GM19324 (cell line): ENCODE measurements at regions not wholly inside any gene's neighbourhood (a gene's known extent, or its start where the extent isn't known, plus 50 kb on each side); places are given as distances from the start of the nearest gene placed in this dataset.

Experiments used
- ATAC-seq: cut with Tn5 transposase; IDR thresholded peaks from one replicate; pipeline ENCODE4 v1.9.1; 2021; ENCODE audit warnings: mild to moderate bottlenecking, moderate library complexity; ENCODE audit not compliant: unreplicated experiment, low FRiP score

DNA sequence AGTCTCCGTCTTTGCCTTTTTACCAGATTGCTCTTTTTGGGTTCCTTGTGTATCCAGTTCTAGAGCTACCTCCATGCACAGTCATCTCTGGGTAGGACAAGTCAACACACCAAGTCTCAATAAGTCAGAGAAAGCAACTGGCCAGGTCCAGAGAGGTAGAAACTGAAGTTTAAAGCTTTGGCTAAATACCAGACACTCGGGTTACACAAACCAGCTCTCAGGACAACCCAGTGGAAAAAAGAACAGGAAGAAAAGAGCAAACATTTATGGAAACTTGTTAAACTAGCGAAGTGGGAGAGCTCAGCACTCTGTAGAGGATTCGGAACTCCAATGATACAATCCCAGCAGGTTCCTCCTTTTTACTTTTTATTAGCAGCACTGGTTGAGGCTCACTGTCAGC, 291.0 kb upstream of the CPEB2 start:
- ATAC-seq = no peak

DNA sequence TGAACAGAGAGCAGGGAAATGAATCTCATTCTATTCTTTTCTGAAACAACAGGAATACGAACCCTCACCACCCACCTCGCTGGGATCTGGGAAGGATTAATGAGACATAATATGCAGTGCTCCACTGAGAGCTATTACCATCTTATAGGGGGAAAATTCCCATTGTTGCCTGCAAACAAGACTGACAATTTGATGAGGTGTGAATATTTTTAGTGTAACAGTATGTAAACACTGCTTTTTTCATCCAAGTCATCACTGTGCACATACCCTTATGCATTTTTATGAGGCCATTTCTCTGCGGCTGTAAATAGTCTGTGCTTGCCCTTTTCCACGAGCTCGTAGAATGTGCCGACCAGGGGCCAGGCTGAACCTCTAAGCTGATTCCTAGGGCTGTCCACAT, 285.6 kb upstream of the CPEB2 start:
- no peak for ATAC-seq

DNA sequence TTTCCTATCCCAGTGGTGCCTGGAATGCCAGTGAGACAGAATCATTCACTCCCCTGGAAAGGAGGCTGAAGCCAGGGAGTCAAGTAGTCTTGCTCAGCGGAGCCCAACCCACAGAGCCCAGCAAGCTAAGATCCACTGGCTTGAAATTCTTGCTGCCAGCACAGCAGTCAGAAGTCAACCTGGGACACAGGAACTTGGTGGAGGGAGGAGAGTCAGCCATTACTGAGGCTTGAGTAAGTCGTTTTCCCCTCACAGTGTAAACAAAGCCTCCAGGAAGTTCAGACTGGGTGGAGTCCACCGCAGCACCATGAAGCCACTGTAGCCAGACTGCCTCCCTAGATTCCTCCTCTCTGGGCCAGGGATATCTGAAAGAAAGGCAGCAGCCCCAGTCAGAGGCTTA, 283.2 kb upstream of the CPEB2 start:
- no peak for ATAC-seq

DNA sequence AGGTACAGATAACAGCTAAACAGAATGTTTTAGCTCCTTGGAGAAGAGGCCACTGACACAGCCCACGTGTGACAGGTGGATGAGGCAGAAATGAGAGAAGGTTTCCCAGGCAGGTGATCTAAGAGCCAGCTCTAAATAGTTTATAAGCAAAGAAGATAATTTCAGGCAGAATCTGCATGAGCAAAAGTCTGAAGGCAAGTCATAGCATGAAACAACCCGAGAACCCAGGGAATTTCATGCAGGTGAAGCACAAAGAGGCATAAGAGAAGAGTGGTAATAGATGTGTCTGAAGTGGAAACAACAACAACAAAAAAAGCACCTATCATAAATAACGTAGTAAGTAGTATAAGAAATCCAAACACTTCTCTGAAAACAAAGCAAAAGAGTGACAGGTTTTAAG, 275.8 kb upstream of the CPEB2 start:
- no peak for ATAC-seq

DNA sequence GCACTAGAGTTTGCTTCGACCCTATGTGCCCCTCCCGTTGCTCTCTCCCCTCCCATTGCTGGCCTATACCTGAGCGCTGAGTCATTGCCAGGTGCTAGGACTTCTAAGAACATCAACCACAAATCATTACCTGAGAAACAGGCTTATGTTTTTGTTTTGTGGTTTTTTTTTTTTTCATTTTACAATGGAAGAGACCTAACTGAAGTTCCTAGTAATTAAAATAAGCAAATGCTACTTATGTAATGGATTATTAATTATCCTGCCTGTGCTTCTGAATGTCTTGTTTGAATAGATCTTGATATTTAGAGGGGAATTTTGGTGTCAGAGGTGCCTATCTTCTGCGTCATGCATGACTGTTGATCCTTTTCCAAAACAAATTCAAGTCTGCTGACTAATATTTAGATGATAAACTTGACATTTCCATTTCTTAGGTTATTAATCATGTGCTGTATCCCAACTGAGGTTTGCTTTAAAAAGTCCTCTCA, 275.4 kb upstream of the CPEB2 start:
- ATAC-seq = no peak

DNA sequence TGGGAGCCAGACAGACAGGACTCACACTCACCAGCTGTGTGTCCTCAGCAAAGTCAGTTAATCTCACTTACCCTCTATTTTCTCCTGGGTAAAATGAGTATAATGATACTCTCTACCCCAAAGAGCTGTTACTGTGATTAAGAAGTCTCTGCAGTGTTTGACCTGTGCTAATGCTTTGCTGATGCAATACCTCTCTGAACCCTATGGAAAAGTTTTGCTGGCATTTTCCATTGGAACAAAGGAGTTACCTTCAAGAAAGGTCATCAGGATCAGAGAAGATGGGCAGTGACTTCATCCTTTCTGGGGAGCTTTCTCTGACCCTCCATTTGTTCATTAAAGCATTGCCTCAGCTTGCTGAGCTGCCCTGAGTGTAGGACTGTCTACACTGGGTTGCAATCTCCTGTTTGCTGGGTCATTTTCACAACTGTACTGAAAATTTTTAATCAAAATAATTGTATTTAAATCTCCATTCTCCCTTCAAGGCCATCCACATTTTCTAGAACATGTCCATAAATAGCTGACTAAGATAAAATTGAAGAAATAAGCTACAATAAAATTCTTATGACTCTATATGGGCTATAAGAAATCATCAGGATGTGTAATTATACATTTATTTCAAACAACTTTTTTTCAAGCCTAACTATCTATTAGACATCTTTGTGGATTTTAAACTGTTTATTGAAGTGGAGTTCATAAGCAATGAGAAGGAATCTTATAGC, 272.8 kb upstream of the CPEB2 start:
- ATAC-seq = no peak

DNA sequence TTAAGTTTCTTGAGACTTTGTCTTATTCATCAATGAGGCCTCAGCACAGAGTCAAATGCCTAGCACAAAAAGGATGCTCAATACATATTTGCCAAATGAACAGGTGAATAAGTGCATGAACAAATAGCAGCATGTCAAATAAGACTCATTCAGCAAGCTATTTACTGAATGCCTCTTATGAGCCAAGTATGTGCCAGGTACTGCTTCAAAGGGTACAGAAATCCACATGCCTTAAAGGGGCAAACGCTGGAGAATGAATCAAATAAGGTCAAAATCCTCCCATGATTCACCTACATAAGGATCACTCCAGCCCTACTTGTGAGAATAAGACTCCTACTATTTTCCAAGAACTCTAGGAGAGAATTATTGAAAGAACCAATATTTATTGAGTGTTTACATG, 260.2 kb upstream of the CPEB2 start:
- ATAC-seq = no peak

DNA sequence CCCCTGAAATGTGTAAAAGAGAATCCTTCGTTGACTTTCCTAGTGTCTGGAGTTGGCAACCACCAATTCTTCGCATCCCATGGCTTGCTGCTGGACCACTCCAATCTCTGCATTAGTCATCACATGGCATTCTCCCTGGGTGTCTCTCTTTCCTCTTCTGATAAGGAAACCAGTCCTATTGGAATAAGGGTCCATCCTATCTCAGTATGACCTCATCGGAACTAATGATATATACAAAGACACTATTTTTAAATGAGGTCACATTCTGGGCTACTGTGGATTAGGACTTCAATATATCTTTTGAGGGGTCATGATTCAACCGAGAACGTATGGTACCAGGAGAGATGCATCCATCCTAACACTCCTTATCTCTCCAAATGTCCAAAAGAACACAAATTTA, 259.1 kb upstream of the CPEB2 start:
- no peak for ATAC-seq

DNA sequence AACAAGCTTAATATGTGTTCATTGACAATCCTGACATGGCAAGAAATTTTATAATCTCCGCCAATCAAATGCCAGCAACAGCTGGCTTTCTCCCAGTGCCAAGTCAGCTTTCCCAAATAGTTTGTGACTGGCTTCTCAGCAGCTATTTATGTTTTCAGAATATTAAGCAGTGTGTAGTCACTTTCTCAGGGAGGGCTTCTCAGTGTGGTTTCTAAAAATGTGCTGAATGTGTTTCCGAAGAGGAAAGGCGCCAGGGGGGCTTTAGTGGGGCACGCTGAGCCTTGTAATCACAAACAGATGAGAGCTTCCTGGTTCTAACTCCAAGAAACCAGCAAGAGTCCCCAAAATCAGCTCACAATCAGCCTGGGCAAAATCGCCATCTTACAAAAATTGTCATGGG, 258.7 kb upstream of the CPEB2 start:
- no peak for ATAC-seq

DNA sequence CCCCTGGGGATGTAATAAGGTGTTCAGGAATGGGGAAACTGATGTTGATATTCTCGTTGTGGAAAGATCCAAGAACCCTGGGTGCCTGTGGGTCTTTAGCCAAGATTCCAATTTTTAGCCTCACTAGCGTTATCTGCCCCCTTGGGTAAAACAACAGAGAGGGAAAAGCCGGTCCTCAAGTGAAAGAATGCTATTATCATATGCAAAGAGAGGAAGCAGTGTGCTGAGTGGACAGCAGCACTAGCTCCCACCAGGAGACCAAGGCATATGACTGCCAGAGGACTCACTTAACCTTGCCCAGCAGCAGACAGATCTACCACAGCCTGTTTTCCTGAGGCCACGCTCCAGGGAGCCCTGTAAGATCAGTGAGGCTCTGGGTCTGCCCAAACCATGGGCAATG, 257.9 kb upstream of the CPEB2 start:
- ATAC-seq = no peak

DNA sequence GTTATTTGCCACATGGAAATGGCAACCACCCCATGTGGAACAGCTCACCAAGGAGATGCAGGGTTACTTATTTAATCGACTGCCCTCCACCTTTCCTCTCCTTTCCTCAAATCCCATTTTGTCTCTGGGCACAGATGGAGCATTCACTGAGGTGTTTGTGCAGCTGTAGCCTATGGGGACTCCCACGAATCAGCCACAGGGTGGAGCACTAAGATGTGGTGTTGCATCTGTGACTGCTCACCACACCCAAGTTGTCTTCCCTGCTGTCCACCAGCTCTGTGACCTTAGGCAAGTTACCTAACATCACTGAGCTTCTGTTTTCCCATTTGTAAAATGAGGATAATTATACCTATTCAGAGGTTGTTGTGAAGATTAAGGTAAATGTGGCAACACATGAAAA, 252.4 kb upstream of the CPEB2 start:
- no peak for ATAC-seq

DNA sequence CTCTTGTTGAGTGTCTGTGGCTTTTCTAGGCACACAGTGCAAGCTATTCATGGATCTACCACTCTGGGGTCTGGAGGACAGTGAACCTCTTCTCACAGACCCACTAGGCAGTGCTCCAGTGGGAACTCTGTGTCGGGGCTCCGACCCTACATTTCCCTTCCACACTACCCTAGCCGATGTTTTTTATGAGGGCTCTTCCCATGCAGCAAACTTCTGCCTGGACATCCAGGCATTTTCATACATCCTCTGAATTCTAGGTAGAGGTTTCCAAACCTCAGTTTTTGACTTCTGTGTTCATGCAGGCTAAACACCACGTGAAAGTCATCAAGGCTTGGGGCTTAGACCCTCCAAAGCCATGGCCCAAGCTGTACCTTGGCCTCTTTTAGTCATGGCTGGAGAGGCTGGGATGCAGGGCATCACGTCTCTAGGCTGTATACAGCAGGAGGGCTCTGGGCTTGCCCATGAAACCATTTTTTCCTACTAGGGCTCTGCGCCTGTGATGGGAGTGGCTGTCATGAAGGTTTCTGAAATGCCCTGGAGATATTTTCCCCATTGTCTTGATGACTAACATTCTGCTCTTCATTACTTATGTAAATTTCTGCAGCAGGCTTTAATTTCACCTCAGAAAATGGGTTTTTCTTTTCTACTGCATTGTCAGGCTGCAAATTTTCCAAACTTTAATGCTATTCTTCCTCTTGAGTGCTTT, 249.8 kb upstream of the CPEB2 start:
- no peak for ATAC-seq

DNA sequence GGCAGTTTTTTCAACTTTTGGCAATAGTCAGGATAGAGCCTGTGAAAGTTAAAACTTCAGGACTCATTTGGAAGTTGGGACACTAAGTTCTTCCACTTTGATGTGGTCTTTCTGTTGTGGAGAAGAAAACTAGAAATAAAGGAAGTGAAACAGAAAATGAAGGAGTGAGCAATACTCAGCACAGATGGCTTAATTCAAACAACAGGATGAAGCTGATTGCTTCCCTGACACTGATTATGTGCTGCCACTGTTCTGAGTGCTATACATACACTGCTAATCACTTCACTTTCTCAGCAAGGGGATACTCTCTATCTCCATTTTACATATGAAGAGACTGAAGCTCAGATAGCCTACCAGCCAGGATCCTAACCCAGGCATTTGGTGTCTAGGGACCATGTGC, 235.1 kb upstream of the CPEB2 start:
- ATAC-seq = no peak

DNA sequence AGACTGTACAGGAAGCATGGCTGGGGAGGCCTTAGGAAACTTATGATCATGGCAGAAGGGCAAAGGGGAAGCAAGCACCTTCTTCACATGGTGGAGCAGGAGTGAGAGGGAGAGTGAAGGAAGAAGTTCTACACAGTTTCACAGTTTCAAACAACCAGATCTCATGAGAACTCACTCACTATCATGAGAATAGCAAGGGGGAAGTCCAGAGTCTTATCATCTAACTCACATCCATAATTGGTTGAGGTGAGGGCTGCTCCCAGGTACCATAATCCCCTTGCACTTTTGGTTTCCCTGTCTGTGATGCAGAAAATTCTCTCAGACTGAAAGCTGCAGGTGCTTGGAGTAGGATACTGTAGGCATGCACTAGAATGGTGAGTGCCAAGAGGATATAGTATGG, 233.8 kb upstream of the CPEB2 start:
- ATAC-seq = no peak

DNA sequence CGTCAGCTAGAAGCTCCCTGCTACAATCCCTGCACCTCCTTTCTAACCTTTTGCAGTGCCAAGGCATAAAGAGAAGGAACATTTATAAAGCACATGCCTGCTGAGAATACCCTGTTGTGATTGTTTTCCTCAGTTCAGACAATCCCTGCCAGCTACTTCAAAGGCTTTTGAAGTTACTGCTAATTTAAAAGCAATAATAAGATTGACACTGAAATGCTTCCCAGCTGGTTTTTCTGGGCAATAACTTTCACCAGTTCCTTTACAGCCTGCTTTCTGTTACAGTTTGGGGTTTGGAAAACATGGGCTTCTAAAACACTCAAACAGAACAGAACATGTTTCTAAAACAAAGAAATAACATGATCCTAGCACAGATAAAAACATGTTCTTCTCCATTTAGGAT, 232.3 kb upstream of the CPEB2 start:
- no peak for ATAC-seq

DNA sequence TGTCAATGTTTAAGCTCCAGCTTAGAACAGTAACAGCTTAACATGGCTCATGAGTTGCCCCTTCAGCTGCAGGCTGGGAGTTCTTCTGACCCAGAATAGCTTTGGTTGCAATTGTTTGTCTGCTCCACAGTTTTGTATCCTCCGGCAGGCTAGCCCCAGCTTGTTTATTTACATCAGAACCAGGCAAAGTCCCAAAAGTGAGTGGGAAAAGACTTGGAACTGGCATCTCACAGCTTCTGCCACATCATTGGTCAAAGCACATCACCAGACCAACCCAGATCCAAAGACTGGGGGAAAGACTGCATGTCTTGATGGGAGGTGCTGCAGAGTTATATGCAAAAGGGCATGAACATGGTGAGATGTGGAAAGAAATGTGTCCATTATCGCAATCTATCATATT, 231.2 kb upstream of the CPEB2 start:
- no peak for ATAC-seq

DNA sequence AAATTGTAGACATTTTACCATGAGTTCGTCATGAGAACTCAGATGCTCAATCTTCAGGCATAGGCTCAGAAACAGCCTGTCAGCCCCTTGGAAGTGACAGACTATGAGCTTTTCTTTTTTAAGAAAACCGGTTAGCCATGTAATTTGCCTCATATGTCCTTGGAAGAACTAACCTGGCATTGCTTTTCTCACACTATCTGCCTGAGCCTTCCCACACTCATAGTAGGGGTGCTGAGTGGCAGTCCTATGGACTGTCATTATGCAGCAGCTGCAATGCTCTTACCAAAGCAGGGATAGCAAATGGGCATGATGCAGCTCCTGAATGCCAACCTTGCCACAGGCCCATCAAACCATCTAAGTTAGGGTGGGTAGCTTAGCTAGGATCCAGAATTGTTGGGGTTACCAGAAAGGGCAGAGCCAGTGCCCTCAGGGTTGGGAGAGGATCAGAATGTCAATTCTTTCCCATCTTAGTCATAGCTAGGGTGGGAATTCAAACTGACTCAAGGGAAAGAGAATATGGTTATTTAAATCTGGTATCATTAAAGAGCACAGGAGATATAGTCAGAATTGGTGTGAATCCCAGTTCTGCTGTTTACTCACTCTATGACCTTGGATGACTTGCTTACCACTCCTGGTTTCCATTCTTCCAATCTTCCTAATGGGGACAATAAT, 230.6 kb upstream of the CPEB2 start:
- no peak for ATAC-seq

DNA sequence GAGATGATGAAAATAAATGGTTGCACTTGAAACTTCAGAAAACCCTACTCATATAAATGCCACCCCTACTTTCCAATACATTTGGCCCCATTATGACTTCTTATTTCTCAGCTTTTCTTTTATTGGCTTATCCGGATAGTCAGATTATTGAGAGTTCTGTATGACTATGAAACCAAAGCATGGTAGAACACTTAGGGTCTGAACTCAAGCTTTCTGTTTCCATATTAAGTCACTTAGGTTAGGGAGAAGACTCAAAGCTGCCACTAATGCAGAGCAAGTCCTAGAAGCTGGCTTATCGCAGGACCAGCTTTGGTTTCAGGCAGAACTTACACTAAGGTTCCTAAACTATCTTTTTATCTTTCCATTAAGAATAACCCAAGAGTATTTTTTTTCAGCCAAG, 229.9 kb upstream of the CPEB2 start:
- ATAC-seq = no peak

DNA sequence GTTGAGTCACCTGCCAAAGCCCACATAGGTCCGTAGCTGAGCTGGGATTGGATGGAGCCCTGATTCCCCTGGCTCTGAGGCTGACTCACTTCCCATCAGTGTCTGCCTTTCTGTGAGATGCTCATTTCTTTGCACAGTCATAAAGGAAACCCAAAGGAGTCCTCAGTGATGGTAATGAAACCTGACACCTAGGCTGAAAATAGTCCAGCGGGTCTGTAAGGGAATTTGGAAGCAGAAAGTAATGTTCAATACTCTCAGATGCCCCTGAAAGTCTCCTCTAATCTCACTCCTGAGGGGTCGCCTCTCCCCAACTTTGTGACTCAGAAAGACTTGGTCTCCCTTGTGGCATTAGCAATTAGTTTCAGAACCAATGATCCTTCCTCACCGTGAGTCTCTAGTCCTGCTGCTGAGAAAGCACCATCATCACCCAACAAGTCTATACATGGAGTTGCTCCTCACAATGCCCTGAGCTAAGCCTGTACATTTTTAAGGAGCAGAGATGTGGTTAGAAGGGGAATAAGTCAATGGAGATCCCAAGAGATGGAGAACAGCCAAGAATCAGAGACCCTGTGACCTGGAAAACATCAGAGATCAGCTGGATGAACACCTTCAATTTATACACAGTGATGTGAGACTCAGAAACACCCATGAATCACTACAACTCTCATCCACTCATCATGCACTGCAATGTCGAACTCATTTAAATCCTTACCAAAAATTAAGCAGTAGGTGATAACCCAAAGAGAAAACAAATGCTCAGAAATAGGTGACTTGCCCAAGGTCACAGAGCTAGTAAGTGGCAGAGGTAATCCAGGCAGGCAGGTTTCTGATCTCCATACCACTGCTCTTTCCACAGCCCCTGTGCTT, 219.0 kb upstream of the CPEB2 start:
- peak; percentile 74 for ATAC-seq

DNA sequence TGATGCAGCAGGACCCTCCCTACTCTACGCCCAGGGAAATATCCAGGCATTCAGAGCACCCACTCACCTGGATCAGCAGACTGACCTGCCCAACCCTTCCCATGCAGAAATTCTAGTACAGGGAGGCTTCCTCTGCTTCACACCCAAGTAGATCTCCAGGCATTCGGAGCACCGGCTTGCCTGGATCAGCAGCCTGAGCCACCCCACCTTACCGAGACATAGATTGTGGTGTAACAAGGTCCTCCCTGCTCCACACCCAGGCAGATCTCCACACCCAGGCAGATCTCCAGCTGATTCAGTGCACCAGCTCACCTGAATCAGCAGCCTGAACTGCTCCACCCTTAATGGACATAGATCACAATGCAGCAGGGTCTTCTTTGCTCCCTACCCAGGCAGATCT, 215.1 kb upstream of the CPEB2 start:
- ATAC-seq = no peak

DNA sequence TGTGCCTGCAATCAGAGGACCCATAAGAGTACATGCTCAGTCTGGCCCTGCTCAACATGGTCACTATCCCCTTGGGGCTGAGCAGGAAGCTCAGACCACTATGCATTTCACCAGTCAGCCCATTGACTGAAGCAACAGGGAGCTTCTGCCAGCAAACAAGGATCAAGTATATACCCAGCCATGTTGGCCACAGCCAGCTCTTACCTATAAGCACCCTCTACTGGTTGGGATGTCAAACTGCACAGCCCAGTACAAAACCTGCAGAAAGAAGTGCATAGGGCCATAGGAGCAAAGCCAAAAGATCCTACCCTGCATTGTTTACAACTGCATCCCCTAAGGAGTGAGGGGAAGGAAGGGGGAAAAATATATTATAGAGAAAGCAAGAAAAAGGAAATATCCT, 214.4 kb upstream of the CPEB2 start:
- no peak for ATAC-seq
